Adipose tissue (tissue), 3 donors: ENCODE measurements at regions not wholly inside any gene's neighbourhood (a gene's known extent, or its start where the extent isn't known, plus 50 kb on each side); places are given as distances from the start of the nearest gene placed in this dataset.

Experiments used
- H3K27ac ChIP-seq: one replicate; pipeline ENCODE4 v1.5.1; 2013; ENCODE audit warnings: low read depth, low read length
- WGBS, 3 donors: extraction: QIAGEN DNeasy Blood & Tissue Kit; methylation state at CpG; one replicate each; pipeline ENCODE4 v1.1.7; 2013; 5-methylcytosine and 5-hydroxymethylcytosine counted together
- donor health status: healthy with polysubstance abuse.
- donor health status: Bipolar disorder and iron deficiency.
- donor health status: healthy.

DNA sequence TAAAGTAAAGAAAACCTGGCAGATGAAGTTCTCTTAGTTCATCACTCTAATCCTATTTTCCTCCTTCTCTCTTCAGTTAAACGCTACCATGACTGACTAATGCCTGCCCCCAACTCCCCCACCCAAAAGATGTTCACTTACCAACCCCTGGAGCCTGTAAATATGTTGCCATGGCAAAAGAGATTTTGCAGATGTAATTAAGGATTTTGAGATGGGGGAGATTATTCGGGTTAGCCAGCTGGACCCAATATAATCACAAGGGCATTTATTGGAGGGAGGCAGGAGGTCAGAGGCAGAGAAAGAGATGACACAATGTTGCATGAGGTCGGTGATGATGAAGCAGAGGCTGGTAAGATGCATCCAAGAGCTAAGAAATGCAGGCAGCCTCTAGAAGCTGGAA lies 69.3 kb upstream of the PPP2R5A start:
- H3K27ac ChIP-seq, result no peak overlapping the region
- whole genome bisulfite sequencing, 3 donors, result 93 to 96% (median 96%) methylated on average over 3 of the region's 3 CpGs

DNA sequence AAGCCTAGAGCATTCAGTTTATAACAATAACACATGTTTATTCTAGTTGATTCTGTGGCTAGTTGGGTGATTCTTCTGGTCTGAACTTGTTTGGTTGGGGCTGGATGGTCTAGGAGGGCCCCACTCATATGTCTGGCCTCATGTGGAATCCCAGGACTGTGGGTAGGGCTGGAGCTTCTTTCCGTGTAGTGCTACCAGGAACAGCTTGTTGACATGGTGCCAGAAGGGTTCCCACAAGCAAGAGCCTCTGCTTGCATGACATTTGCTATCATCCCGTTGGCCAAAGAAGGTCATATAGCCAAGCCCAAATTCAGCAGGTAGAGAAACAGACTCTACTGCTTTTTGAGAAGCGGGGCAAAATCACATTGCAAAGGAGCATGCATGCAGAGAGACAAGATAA lies 67.6 kb upstream of the PPP2R5A start:
- WGBS, 3 donors, result 79 to 82% (median 80%) methylated on average over 3 of the region's 3 CpGs
- H3K27ac ChIP-seq, result no peak overlapping the region

DNA sequence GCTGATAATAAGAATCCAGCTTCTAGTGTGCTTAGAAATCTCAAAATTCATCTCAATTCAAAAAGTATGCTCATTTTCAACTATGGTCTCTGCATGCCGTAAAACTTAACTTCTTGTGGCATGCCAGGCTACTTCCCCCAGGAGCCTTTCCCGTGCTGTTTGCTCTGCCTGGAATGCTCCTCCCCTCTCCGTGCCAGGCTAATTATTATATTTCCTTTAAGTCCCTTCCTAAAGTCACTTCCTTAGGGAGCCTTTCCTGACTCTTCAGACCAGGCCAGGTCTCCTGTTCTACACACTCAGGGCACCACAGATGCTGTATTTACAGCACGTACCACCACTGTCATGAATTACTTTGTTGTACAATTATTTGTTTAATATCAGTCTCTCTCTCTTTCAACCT lies 67.1 kb upstream of the PPP2R5A start:
- 50 to 66% (median 59%) methylated on average over 4 of the region's 4 CpGs for WGBS, 3 donors
- peak overlapping the region; percentile 26 for H3K27ac ChIP-seq

GRCh38 chr1:212218911-212219310 lies 66.3 kb upstream of the PPP2R5A start:
- H3K27ac ChIP-seq, result no peak overlapping the region
- WGBS, 3 donors, result 13 to 68% (median 13%) methylated on average over 2 of the region's 2 CpGs

GRCh38 chr1:212219679-212220463 lies 65.3 kb upstream of the PPP2R5A start:
- 70 to 89% (median 85%) methylated on average over 8 of the region's 8 CpGs for WGBS, 3 donors
- H3K27ac ChIP-seq, result no peak overlapping the region

GRCh38 chr1:212221801-212222200 lies 63.4 kb upstream of the PPP2R5A start:
- no peak overlapping the region for H3K27ac ChIP-seq
- WGBS, 3 donors, result 52 to 90% (median 57%) methylated on average over 1 of the region's 1 CpG

DNA sequence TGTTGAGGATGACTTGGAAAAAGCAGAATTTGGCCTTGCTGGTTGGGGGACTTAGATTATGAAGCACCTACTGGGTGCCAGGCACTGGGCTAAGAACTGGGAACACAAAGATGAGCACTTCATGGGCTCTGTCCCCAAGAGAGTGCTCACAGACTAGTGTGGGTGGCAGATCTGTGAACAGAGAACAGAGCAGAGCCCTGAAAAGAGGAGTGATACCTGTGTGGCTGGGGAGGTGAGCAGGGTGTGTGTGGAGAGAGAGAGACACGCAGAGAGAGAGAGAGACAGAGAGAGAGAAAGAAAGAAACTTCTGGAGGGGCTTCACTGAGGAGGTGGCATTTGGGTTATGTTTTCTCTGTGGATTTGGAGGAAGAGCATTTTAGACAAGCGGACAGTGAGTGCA lies 61.1 kb upstream of the PPP2R5A start:
- H3K27ac ChIP-seq, result no peak overlapping the region
- WGBS, 3 donors, result 92 to 97% (median 95%) methylated on average over 2 of the region's 2 CpGs

DNA sequence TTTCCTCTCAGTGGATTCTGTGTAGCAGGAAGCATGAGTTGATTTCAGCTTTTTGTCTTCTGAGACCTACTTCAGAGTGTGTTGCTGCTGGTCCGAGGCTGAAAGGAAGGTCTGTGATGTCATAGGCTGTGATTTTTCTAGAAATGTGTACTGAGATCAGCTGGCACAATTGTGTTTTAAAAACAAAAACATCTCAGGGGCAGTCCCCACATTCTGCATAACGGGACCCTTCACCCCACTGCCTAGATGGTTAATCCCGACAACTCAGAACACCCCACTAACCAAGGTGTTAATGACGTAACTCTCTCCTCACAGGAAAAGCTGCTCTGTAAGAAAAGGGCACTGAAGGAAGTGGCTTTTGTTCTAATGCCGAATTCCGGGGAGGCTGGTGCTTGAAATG lies 59.8 kb upstream of the PPP2R5A start:
- 32 to 52% (median 38%) methylated on average over 6 of the region's 6 CpGs for WGBS, 3 donors

GRCh38 chr1:212225871-212226302 lies 59.3 kb upstream of the PPP2R5A start:
- WGBS, 3 donors, result 45 to 82% (median 64%) methylated on average over 4 of the region's 4 CpGs
- H3K27ac ChIP-seq, result no peak overlapping the region

More for the DNA sequence above, 59.8 kb upstream of the PPP2R5A start:
- H3K27ac ChIP-seq, result no peak overlapping the region

- WGBS, 3 donors, result 49 to 84% (median 70%) methylated on average over 3 of the region's 3 CpGs
- H3K27ac ChIP-seq, result no peak overlapping the region
Observed at GRCh38 chr1:212226467-212226866, 58.7 kb upstream of the PPP2R5A start.

DNA sequence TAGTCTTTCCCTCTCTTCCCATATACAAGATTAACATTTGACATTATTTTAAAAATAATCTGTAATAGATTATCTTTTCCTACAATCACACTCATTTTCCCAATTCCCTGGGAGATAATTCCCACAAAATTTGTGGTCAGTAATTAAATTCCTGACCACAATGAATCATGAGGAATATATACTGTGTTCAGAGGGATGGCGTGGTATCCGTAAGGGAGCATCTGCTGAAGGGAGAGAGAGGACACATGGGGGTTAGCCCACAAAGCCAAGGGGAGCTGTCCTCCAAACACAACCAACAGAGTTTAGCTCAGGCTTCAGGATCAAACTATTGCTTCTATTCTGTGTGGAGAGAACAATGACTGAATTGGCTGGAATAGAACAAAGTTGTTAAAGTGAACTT lies 57.1 kb upstream of the PPP2R5A start:
- no peak overlapping the region for H3K27ac ChIP-seq

DNA sequence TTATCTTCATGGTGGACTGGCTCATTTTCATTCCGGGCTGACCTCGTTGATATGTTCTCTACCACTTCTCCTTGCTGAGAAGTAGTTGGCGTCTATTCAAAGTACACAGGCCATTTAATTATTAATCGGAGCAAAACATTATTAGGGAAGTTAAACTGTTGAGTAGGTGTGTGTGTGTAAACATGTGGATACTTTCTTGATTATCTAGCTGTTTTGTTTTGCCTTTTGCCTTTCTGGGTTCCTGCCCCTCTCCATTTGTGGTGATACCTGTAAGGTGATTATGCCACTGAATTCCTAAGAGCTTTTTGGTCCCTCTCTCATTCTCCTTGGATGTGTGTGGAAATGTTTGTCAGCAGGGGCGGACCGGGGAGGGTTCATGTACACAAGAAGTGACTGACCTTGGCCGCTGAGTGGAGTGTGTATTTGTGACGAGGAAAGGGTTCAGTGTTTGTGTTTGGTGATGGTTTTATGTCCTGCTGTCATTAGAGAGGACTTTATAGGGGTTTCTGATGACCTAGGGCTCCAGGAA lies 56.6 kb upstream of the PPP2R5A start:
- H3K27ac ChIP-seq, result no peak overlapping the region
- 32 to 90% (median 87%) methylated on average over 8 of the region's 8 CpGs for WGBS, 3 donors

More for the DNA sequence above, 57.1 kb upstream of the PPP2R5A start:
- WGBS, 3 donors, result 92 to 98% (median 92%) methylated on average over 2 of the region's 2 CpGs

- no peak overlapping the region for H3K27ac ChIP-seq
- WGBS, 3 donors, result 62 to 83% (median 78%) methylated on average over 2 of the region's 2 CpGs
Observed at GRCh38 chr1:212229654-212230053, 55.6 kb upstream of the PPP2R5A start.

DNA sequence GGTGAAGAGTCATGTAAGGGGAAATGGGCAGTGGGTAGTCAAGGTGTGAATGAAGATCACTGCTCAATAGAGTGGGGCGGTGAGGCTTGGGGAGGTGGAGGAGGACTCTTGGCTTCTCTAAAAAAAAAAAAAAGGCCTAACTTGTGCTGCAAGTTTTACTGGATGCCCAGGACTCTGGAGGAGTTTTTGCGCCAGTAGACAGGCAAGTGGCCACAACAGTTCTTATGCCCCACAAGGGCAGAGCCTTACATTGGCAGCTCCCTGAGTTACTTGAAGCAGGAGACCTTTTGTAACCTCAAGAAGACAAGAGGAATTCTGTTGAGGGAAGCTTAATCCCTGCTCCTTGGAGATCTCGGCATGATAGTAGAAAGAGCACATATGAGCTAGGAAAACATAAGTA lies 54.9 kb upstream of the PPP2R5A start:
- H3K27ac ChIP-seq, result no peak overlapping the region
- WGBS, 3 donors, result 97 to 98% (median 98%) methylated on average over 3 of the region's 3 CpGs

DNA sequence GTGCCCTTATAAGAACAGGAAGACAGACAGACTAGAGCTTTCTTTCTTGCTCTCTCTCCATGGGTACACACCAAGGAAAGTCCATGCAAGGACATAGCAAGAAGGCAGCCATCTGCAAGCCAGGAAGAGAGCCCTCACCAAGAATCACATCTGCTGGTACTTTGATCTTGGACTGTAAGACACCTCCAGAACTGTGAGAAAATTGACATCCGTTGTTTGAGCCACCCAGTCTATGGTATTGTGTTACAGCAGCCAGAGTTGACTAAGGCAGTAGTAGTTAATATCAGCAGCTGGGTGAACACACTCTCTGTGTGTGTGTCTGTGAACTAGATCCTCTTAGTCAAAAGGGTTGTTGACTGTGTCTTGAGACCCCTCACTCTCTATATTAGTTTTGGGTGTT lies 53.8 kb upstream of the PPP2R5A start:
- H3K27ac ChIP-seq, result no peak overlapping the region
- 54 to 93% (median 91%) methylated on average over 1 of the region's 1 CpG for WGBS, 3 donors

- WGBS, 3 donors, result 68 to 87% (median 69%) methylated on average over 3 of the region's 3 CpGs
Observed at GRCh38 chr1:212232090-212232489, 53.1 kb upstream of the PPP2R5A start.

DNA sequence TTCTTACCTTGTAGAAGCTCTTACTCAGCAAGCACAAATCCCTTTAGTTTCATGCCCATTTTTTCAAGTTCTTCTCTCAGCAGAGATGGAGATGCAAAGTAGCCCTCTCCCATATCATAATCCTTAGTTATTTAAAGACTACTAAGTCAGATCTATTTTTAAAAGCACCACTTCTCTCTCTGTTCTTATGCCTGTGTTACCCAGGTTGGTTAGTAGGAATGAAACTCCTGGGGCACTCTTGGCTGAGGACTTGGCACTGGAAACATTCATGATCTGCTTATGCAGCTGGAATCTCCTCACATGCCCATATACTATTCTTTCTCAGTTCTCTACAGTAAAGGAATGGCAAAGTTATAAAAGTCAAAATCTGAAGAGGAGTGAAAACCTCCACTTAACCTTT lies 51.9 kb upstream of the PPP2R5A start:
- H3K27ac ChIP-seq, result no peak overlapping the region

More at GRCh38 chr1:212232090-212232489, 53.1 kb upstream of the PPP2R5A start:
- no peak overlapping the region for H3K27ac ChIP-seq

DNA sequence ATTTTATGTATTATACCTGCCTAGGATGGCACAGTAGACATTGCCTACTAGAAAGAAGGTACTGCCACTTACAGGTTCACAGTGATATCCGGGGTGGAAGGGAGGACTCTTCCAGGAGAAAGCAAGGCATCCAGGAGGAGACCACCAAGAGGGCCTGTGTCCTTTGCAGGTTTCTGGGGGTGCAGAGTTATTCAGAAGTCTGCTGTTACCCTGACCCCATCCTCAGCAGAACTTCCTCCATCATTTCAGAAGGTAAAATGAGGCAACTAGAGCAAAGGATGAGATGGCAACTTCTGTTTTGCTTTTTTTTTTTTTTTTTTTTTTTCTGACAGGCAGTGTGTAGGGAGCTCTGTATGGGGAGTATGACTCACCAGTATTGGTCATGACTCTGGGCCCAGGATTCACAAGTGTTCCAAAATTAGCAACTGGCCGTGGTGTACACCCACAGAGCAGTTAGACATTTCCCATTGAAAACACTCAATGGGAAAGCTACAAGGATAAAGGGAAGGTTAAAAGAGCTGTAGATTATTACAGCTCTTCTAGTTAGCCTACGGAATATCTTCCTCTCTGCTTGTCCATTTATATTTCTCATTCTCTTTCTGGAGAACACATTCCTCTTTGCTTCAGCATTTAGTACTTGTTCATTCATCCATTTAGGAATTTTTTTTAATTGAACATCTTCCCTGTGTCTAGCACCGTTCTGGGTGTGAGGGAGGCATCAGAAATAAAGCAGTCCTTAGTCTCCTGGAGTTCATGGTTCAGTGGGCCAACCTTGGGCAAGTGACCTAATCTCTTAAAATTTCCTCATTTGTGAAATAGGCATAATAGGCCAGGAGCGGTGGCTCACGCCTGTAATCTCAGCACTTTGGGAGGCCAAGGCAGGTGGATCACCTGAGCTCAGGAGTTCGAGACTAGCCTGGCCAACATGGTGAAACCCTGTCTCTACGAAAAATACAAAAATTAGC lies 50.5 kb upstream of the PPP2R5A start:
- 76 to 83% (median 76%) methylated on average over 8 of the region's 8 CpGs for WGBS, 3 donors
- H3K27ac ChIP-seq, result no peak overlapping the region
